PC-9 (cell line): ENCODE measurements at regions not wholly inside any gene's neighbourhood (a gene's known extent, or its start where the extent isn't known, plus 50 kb on each side); places are given as distances from the start of the nearest gene placed in this dataset.

Experiments used
- BruUV-seq: library from RNA; stranded (reverse); fragments of 400-500 nt; replicated peaks from 2 replicates; lab custom pipeline; 2021; lab: Mats Ljungman, UMichigan
- CTCF ChIA-PET: fragments of 300-600 bp; sonication (Branson Sonifier 250); formaldehyde crosslinking; loops from one replicate; lab custom pipeline; 2022; ENCODE audit warnings: antibody characterized with exemption; lab: Charles Lee
- POLR2A ChIA-PET: fragments of 300-600 bp; sonication (Branson Sonifier 250); formaldehyde crosslinking; loops from one replicate; lab custom pipeline; 2022; ENCODE audit warnings: antibody characterized with exemption; ENCODE audit not compliant: unreplicated experiment; lab: Charles Lee
- DNase-seq, 2 experiments: peaks; one replicate each; pipeline versions ENCODE4 v3.0.0 to v3.0.0-alpha.2; 2015 to 2022; ENCODE audit warnings: mixed read lengths in 1 of 2
- H2AFZ ChIP-seq: fragments of 200-600 bp; sonication (generic); 2 replicates; pipeline ENCODE4 v1.8.1; 2017; ENCODE audit warnings: antibody characterized with exemption
- H3F3A ChIP-seq: fragments of 200-600 bp; sonication (generic); 2 replicates; pipeline ENCODE4 v1.8.1; 2017; ENCODE audit warnings: antibody characterized with exemption, mild to moderate bottlenecking, low read depth; ENCODE audit not compliant: insufficient read depth
- H3K27ac ChIP-seq: fragments of 200-600 bp; sonication (generic); 2 replicates; pipeline ENCODE4 v1.6.1; 2016; ENCODE audit warnings: mixed run types
- H3K27me3 ChIP-seq: fragments of 200-600 bp; sonication (generic); 2 replicates; pipeline ENCODE4 v1.6.1; 2016; ENCODE audit warnings: low read depth, mixed run types; ENCODE audit not compliant: insufficient read depth
- H3K36me3 ChIP-seq: fragments of 200-600 bp; sonication (generic); 2 replicates; pipeline ENCODE4 v1.6.1; 2016; ENCODE audit warnings: low read depth, mixed run types
- H3K4me1 ChIP-seq: fragments of 200-600 bp; sonication (generic); replicated peaks from 2 replicates; pipeline ENCODE4 v1.6.1; 2016; ENCODE audit warnings: mixed run types; ENCODE audit not compliant: insufficient read depth
- H3K4me2 ChIP-seq: fragments of 200-600 bp; sonication (generic); 2 replicates; pipeline ENCODE4 v1.6.1; 2017; ENCODE audit warnings: mixed run types
- H3K4me3 ChIP-seq: fragments of 200-600 bp; sonication (generic); 2 replicates; pipeline ENCODE4 v1.6.1; 2016; ENCODE audit warnings: mixed run types
- H3K79me2 ChIP-seq: fragments of 200-600 bp; sonication (generic); 2 replicates; pipeline ENCODE4 v1.6.1; 2017; ENCODE audit warnings: low read depth, mixed run types
- H3K9me2 ChIP-seq: fragments of 200-600 bp; sonication (generic); 2 replicates; pipeline ENCODE4 v1.8.1; 2017; ENCODE audit warnings: mild to moderate bottlenecking; ENCODE audit not compliant: insufficient read depth
- H3K9me3 ChIP-seq: fragments of 200-600 bp; sonication (generic); 2 replicates; pipeline ENCODE4 v1.8.1; 2016; ENCODE audit warnings: low read depth; ENCODE audit not compliant: insufficient read depth
- H4K20me1 ChIP-seq: fragments of 200-600 bp; sonication (generic); 2 replicates; pipeline ENCODE4 v1.8.1; 2017; ENCODE audit not compliant: insufficient read depth
- CTCF ChIP-seq: fragments of 200-600 bp; sonication (generic); conservative IDR thresholded peaks from 2 replicates; pipeline ENCODE4 v1.6.1; 2017; ENCODE audit warnings: mixed run types, antibody characterized with exemption, mild to moderate bottlenecking, moderate library complexity
- EZH2 ChIP-seq: fragments of 200-600 bp; sonication (generic); IDR thresholded peaks from 2 replicates; pipeline ENCODE4 v1.8.0; 2017; ENCODE audit warnings: antibody characterized with exemption, low read depth
- intact Hi-C: fragments of 100-400 bp; cut with micrococcal nuclease; formaldehyde crosslinking; loops from one replicate; pipeline ENCODE4 v1.10.0; 2022; ENCODE audit not compliant: unreplicated experiment

- Histone ChIP-seq H4K20me1 (no peaks in the 10 kb centered on the region), H3K79me2 (no peaks in the 10 kb centered on the region), H3K4me1 (no peaks in the 10 kb centered on the region), H3K27me3 (no peaks in the 10 kb centered on the region), H3K4me2 (no peak overlapping the region), H3K9me2 (no peaks in the 10 kb centered on the region), H2AFZ (no peak overlapping the region), H3K9me3 (no peaks in the 10 kb centered on the region), H3K4me3 (no peak overlapping the region), H3F3A (no peaks in the 10 kb centered on the region), H3K36me3 (no peaks in the 10 kb centered on the region), H3K27ac (no peak overlapping the region)
- no peak for DNase-seq
- CTCF ChIA-PET: no interaction called here
- BruUV-seq: no TSS peak
- intact Hi-C loops: no loop called here
- TF ChIP-seq EZH2 (no peak), CTCF (no peak)
- POLR2A ChIA-PET: no interaction called here
These were observed 542.9 kb upstream of the FLRT2 start for GRCh38 chr14:84987042-84987441.

GRCh38 chr14:84988357-84988756, 541.6 kb upstream of the FLRT2 start:
- Histone ChIP-seq H3K79me2 (no peaks in the 10 kb centered on the region), H3K36me3 (no peaks in the 10 kb centered on the region), H4K20me1 (no peaks in the 10 kb centered on the region), H3K27me3 (no peaks in the 10 kb centered on the region), H3K4me1 (no peaks in the 10 kb centered on the region), H2AFZ (no peak overlapping the region), H3K9me3 (no peaks in the 10 kb centered on the region), H3K9me2 (no peaks in the 10 kb centered on the region), H3K27ac (no peak overlapping the region), H3F3A (no peaks in the 10 kb centered on the region), H3K4me3 (no peak overlapping the region), H3K4me2 (no peak overlapping the region)
- BruUV-seq: no TSS peak
- TF ChIP-seq EZH2 (no peak), CTCF (no peak)
- intact Hi-C loops: no loop called here
- DNase-seq: no peak
- POLR2A ChIA-PET: no interaction called here
- CTCF ChIA-PET: no interaction called here

GRCh38 chr14:84991021-84991420, 538.9 kb upstream of the FLRT2 start:
- no peak overlapping the region for H3K27ac ChIP-seq
- no peak overlapping the region for H2AFZ ChIP-seq
- H3K9me3 ChIP-seq: no peaks in the 10 kb centered on the region
- H3K4me3 ChIP-seq: no peak overlapping the region
- BruUV-seq: no TSS peak
- CTCF ChIA-PET: no interaction called here
- no peak for TF ChIP-seq EZH2
- no peaks in the 10 kb centered on the region for H3K4me1 ChIP-seq
- no peaks in the 10 kb centered on the region for H4K20me1 ChIP-seq
- H3K4me2 ChIP-seq: no peak overlapping the region
- H3F3A ChIP-seq: no peaks in the 10 kb centered on the region
- no peaks in the 10 kb centered on the region for H3K79me2 ChIP-seq
- H3K9me2 ChIP-seq: no peaks in the 10 kb centered on the region; the same call in 1 of the 2 replicates
- no peaks in the 10 kb centered on the region for H3K27me3 ChIP-seq
- POLR2A ChIA-PET: no interaction called here
- intact Hi-C loops: no loop called here
- no peak for DNase-seq
- H3K36me3 ChIP-seq: no peaks in the 10 kb centered on the region

- H3K36me3 ChIP-seq: no peaks in the 10 kb centered on the region
- no peaks in the 10 kb centered on the region; the same call in 1 of the 2 replicates for H3K9me2 ChIP-seq
- H3K4me2 ChIP-seq: no peak overlapping the region
- no peaks in the 10 kb centered on the region for H4K20me1 ChIP-seq
- POLR2A ChIA-PET: no interaction called here
- no peak for TF ChIP-seq CTCF
- no peaks in the 10 kb centered on the region for H3K27me3 ChIP-seq
- no peaks in the 10 kb centered on the region for H3K79me2 ChIP-seq
- no peaks in the 10 kb centered on the region for H3K9me3 ChIP-seq
- DNase-seq: no peak
- CTCF ChIA-PET: no interaction called here
- intact Hi-C loops: no loop called here
- H2AFZ ChIP-seq: no peak overlapping the region
- no peak overlapping the region for H3K27ac ChIP-seq
- BruUV-seq: no TSS peak
- no peaks in the 10 kb centered on the region for H3F3A ChIP-seq
- H3K4me1 ChIP-seq: no peaks in the 10 kb centered on the region
- H3K4me3 ChIP-seq: no peak overlapping the region
These were observed 531.7 kb upstream of the FLRT2 start for GRCh38 chr14:84998216-84998615.
